GM18868 (cell line): ENCODE measurements at regions not wholly inside any gene's neighbourhood (a gene's known extent, or its start where the extent isn't known, plus 50 kb on each side); places are given as distances from the start of the nearest gene placed in this dataset.

Source experiments
- ATAC-seq: cut with Tn5 transposase; IDR thresholded peaks from one replicate; pipeline ENCODE4 v1.9.1; 2021; ENCODE audit warnings: mild to moderate bottlenecking, moderate library complexity; ENCODE audit not compliant: unreplicated experiment

- ATAC-seq, result no peak
These were observed 135.4 kb downstream of the TMEM17 start for GRCh38 chr2:62370321-62371250.

GRCh38 chr2:62369541-62370202 is 136.3 kb downstream of the TMEM17 start:
- ATAC-seq, result no peak

- ATAC-seq, result no peak
These were observed 141.0 kb downstream of the TMEM17 start for GRCh38 chr2:62364791-62365528.

GRCh38 chr2:62363166-62363565 is 142.8 kb downstream of the TMEM17 start:
- ATAC-seq, result peak; percentile 86

- peak; percentile 52 for ATAC-seq
These were observed 143.4 kb downstream of the TMEM17 start for GRCh38 chr2:62362561-62362960.

- ATAC-seq, result no peak
These were observed 144.0 kb downstream of the TMEM17 start for GRCh38 chr2:62361964-62362363.

- no peak for ATAC-seq
These were observed 151.0 kb downstream of the TMEM17 start for GRCh38 chr2:62354771-62355561.

- no peak for ATAC-seq
These were observed 154.0 kb downstream of the TMEM17 start for GRCh38 chr2:62352031-62352430.

GRCh38 chr2:62349788-62350187 is 153.9 kb downstream of the B3GNT2 start:
- ATAC-seq, result no peak

GRCh38 chr2:62348700-62349099 is 152.8 kb downstream of the B3GNT2 start:
- ATAC-seq, result peak; percentile 33

- no peak for ATAC-seq
These were observed 151.8 kb downstream of the B3GNT2 start for GRCh38 chr2:62347563-62348270.

- peak; percentile 80 for ATAC-seq
These were observed 148.6 kb downstream of the B3GNT2 start for GRCh38 chr2:62344472-62344871.

GRCh38 chr2:62343636-62344337 is 147.9 kb downstream of the B3GNT2 start:
- ATAC-seq, result no peak

- ATAC-seq, result no peak
These were observed 147.3 kb downstream of the B3GNT2 start for GRCh38 chr2:62343206-62343605.

GRCh38 chr2:62340994-62341484 is 145.1 kb downstream of the B3GNT2 start:
- peak; percentile 78 for ATAC-seq

- no peak for ATAC-seq
These were observed 143.9 kb downstream of the B3GNT2 start for GRCh38 chr2:62339837-62340236.

- no peak for ATAC-seq
These were observed 143.5 kb downstream of the B3GNT2 start for GRCh38 chr2:62339413-62339812.

- no peak for ATAC-seq
These were observed 142.2 kb downstream of the B3GNT2 start for GRCh38 chr2:62338111-62338510.

- no peak for ATAC-seq
These were observed 141.5 kb downstream of the B3GNT2 start for GRCh38 chr2:62337403-62337802.
